Stimulated activated CD4-positive, alpha-beta T cell treated with anti-CD3 and anti-CD28 coated beads, Interleukin-1b, Interleukin-23, amount 100 ng/mL, for 48 hours (primary cell): ENCODE measurements at regions not wholly inside any gene's neighbourhood (a gene's known extent, or its start where the extent isn't known, plus 50 kb on each side); places are given as distances from the start of the nearest gene placed in this dataset.
"Not testable (repeated sequence)": the region's sequence is repeated elsewhere in the genome, so short reads cannot be mapped to it uniquely, and the experiment has no call there.

Source experiments
- DNase-seq: peaks from one replicate; pipeline ENCODE4 v3.0.0-alpha.2; 2020

GRCh38 chr6:43898358-43899131 lies 128.5 kb downstream of the VEGFA start:
- DNase-seq: no peak

GRCh38 chr6:43897571-43898302 lies 127.7 kb downstream of the VEGFA start:
- no peak for DNase-seq

GRCh38 chr6:43896329-43897255 lies 126.6 kb downstream of the VEGFA start:
- DNase-seq: no peak

GRCh38 chr6:43895656-43896328 lies 125.8 kb downstream of the VEGFA start:
- DNase-seq: no peak

- no peak for DNase-seq
Measured at GRCh38 chr6:43893073-43893472, 123.1 kb downstream of the VEGFA start.

- DNase-seq: no peak
Measured at GRCh38 chr6:43891072-43891870, 121.3 kb downstream of the VEGFA start.

- no peak for DNase-seq
Measured at GRCh38 chr6:43890197-43891062, 120.4 kb downstream of the VEGFA start.

GRCh38 chr6:43887906-43888683 lies 118.1 kb downstream of the VEGFA start:
- DNase-seq: no peak

- no peak for DNase-seq
Measured at GRCh38 chr6:43887340-43887858, 117.4 kb downstream of the VEGFA start.

- DNase-seq: no peak
Measured at GRCh38 chr6:43886717-43887339, 116.8 kb downstream of the VEGFA start.

GRCh38 chr6:43886067-43886461 lies 116.1 kb downstream of the VEGFA start:
- no peak for DNase-seq

GRCh38 chr6:43885399-43886066 lies 115.5 kb downstream of the VEGFA start:
- no peak for DNase-seq

- no peak for DNase-seq
Measured at GRCh38 chr6:43884652-43885022, 114.6 kb downstream of the VEGFA start.

GRCh38 chr6:43883847-43884651 lies 114.0 kb downstream of the VEGFA start:
- no peak for DNase-seq

- not testable (repeated sequence) for DNase-seq
Measured at GRCh38 chr6:43882690-43883448, 112.9 kb downstream of the VEGFA start.

GRCh38 chr6:43880236-43881137 lies 110.5 kb downstream of the VEGFA start:
- DNase-seq: no peak
